HG02852 (cell line): ENCODE measurements at regions not wholly inside any gene's neighbourhood (a gene's known extent, or its start where the extent isn't known, plus 50 kb on each side); places are given as distances from the start of the nearest gene placed in this dataset.
"Not testable (repeated sequence)": the region's sequence is repeated elsewhere in the genome, so short reads cannot be mapped to it uniquely, and the experiment has no call there.

Experiments used
- ATAC-seq: cut with Tn5 transposase; IDR thresholded peaks from one replicate; pipeline ENCODE4 v1.9.1; 2021; ENCODE audit warnings: mild to moderate bottlenecking, moderate library complexity; ENCODE audit not compliant: unreplicated experiment

GRCh38 chr17:71055128-71055527 is 885.8 kb downstream of the KCNJ2 start:
- ATAC-seq: no peak

GRCh38 chr17:71057448-71057847 is 888.1 kb downstream of the KCNJ2 start:
- no peak for ATAC-seq

- ATAC-seq: no peak
Observed at GRCh38 chr17:71057938-71058337, 888.6 kb downstream of the KCNJ2 start.

- ATAC-seq: no peak
Observed at GRCh38 chr17:71063127-71063526, 893.8 kb downstream of the KCNJ2 start.

- ATAC-seq: no peak
Observed at GRCh38 chr17:71063559-71063958, 894.2 kb downstream of the KCNJ2 start.

- no peak for ATAC-seq
Observed at GRCh38 chr17:71067669-71068407, 898.5 kb downstream of the KCNJ2 start.

- no peak for ATAC-seq
Observed at GRCh38 chr17:71068408-71068750, 899.0 kb downstream of the KCNJ2 start.

- no peak for ATAC-seq
Observed at GRCh38 chr17:71071041-71071440, 901.7 kb downstream of the KCNJ2 start.

GRCh38 chr17:71071837-71072236 is 902.5 kb downstream of the KCNJ2 start:
- ATAC-seq: no peak

- no peak for ATAC-seq
Observed at GRCh38 chr17:71080937-71081336, 911.6 kb downstream of the KCNJ2 start.

GRCh38 chr17:71081666-71082065 is 912.3 kb downstream of the KCNJ2 start:
- ATAC-seq: no peak

- ATAC-seq: no peak
Observed at GRCh38 chr17:71084219-71084618, 914.9 kb downstream of the KCNJ2 start.

GRCh38 chr17:71084838-71085237 is 915.5 kb downstream of the KCNJ2 start:
- no peak for ATAC-seq

- ATAC-seq: no peak
Observed at GRCh38 chr17:71085238-71086033, 916.1 kb downstream of the KCNJ2 start.

- no peak for ATAC-seq
Observed at GRCh38 chr17:71089431-71089830, 920.1 kb downstream of the KCNJ2 start.

- no peak for ATAC-seq
Observed at GRCh38 chr17:71098071-71098470, 928.7 kb downstream of the KCNJ2 start.

GRCh38 chr17:71099003-71099714 is 929.8 kb downstream of the KCNJ2 start:
- no peak for ATAC-seq

- no peak for ATAC-seq
Observed at GRCh38 chr17:71102777-71103176, 933.4 kb downstream of the KCNJ2 start.

- no peak for ATAC-seq
Observed at GRCh38 chr17:71104225-71104624, 934.9 kb downstream of the KCNJ2 start.

- ATAC-seq: not testable (repeated sequence)
Observed at GRCh38 chr17:71106056-71106455, 936.7 kb downstream of the KCNJ2 start.

GRCh38 chr17:71107136-71107535 is 937.8 kb downstream of the KCNJ2 start:
- no peak for ATAC-seq

GRCh38 chr17:71109697-71110096 is 940.4 kb downstream of the KCNJ2 start:
- no peak for ATAC-seq
